K562 (cell line): ENCODE measurements at regions not wholly inside any gene's neighbourhood (a gene's known extent, or its start where the extent isn't known, plus 50 kb on each side); places are given as distances from the start of the nearest gene placed in this dataset.

Experiments
- ATAC-seq: fragments of 200-7000 bp; cut with Tn5 transposase; 3 replicates; pipeline ENCODE4 v1.9.1; 2020; ENCODE audit warnings: moderate library complexity
- BruUV-seq: library from RNA; stranded (reverse); fragments of 400-500 nt; replicated peaks from 2 replicates; lab custom pipeline; 2021; lab: Mats Ljungman, UMichigan
- CTCF ChIA-PET: fragments of 300-600 bp; formaldehyde crosslinking; extraction: SDS; loops from one replicate; lab custom pipeline; 2021; ENCODE audit warnings: low intra/inter-chr PET ratio; lab: Yijun Ruan, JAX
- POLR2A ChIA-PET: fragments of 300-600, 350-650 bp; sonication (Branson Sonifier 250); formaldehyde crosslinking; extraction: SDS; loops from one replicate; lab custom pipeline; 2021; ENCODE audit warnings: antibody characterized with exemption, inconsistent platforms; lab: Yijun Ruan, JAX
- DNase-seq, 4 experiments: peaks; one replicate each; pipeline versions ENCODE4 v3.0.0 to v3.0.0-alpha.2; 2011 to 2018; ENCODE audit warnings: low spot score in 3 of 4, mixed read lengths in 3 of 4; ENCODE audit errors: extremely low read depth in 1 of 4
- FAIRE-seq: peaks from 2 replicates; lab custom pipeline; 2011; peaks lifted over from hg19 to GRCh38; lab: Jason Lieb, UNC
- H2AFZ ChIP-seq: 2 replicates; pipeline ENCODE4 v1.6.0; 2011; ENCODE audit warnings: low read depth, low read length, control low read depth, inconsistent platforms
- H3K27ac ChIP-seq: fragments of 200-600 bp; 3 replicates; pipeline ENCODE4 v1.8.0; 2011; ENCODE audit warnings: low read depth, mild to moderate bottlenecking, control low read depth, inconsistent platforms, low read length, moderate library complexity, mixed read lengths; ENCODE audit errors: extremely low read depth
- H3K27me3 ChIP-seq, 2 experiments: fragments of 300-600 bp in 1 of 2; 2 replicates in 1 of 2; 3 replicates in 1 of 2; pipeline versions ENCODE4 v1.6.0 to v1.8.0; 2011; ENCODE audit warnings: inconsistent platforms in 2 of 2, low read length in 2 of 2, mild to moderate bottlenecking in 1 of 2, mixed read lengths in 1 of 2, moderate library complexity in 1 of 2; ENCODE audit not compliant: control insufficient read depth in 2 of 2, insufficient read depth in 2 of 2
- H3K36me3 ChIP-seq: fragments of 300-600 bp; 3 replicates; pipeline ENCODE4 v1.8.0; 2011; ENCODE audit warnings: mild to moderate bottlenecking, low read length, inconsistent platforms; ENCODE audit not compliant: control insufficient read depth, insufficient read depth
- H3K4me1 ChIP-seq, 2 experiments: fragments of 200-600 bp in 1 of 2; replicated peaks in 1 of 2; 2 replicates in 1 of 2; 3 replicates in 1 of 2; pipeline versions ENCODE4 v1.5.1 to v1.8.0; 2011; ENCODE audit warnings: inconsistent platforms in 2 of 2, low read length in 2 of 2, mild to moderate bottlenecking in 1 of 2, mixed read lengths in 1 of 2, moderate library complexity in 1 of 2; ENCODE audit not compliant: control insufficient read depth in 2 of 2, insufficient read depth in 2 of 2
- H3K4me2 ChIP-seq: 2 replicates; pipeline ENCODE4 v1.6.1; 2011; ENCODE audit warnings: low read length, control low read depth, inconsistent platforms, mixed read lengths; ENCODE audit not compliant: insufficient read depth
- H3K4me3 ChIP-seq: fragments of 200-600 bp; sonication (generic), shearing (Covaris generic); 2 replicates; pipeline ENCODE4 v1.5.1; 2016; ENCODE audit warnings: control low read depth, inconsistent platforms
- H3K79me2 ChIP-seq: fragments of 200-600 bp; 3 replicates; pipeline ENCODE4 v1.8.0; 2011; ENCODE audit warnings: low read length, inconsistent platforms; ENCODE audit not compliant: control insufficient read depth, insufficient read depth
- H3K9ac ChIP-seq, 2 experiments: 2 replicates each; pipeline versions ENCODE4 v1.6.0 to v1.6.1; 2011; ENCODE audit warnings: low read depth in 2 of 2, low read length in 2 of 2, control low read depth in 1 of 2, inconsistent platforms in 1 of 2, mild to moderate bottlenecking in 1 of 2, mixed read lengths in 1 of 2; ENCODE audit not compliant: insufficient read depth in 1 of 2
- H3K9me1 ChIP-seq: one replicate; pipeline ENCODE4 v1.6.0; 2011; ENCODE audit warnings: inconsistent platforms, mild to moderate bottlenecking, low read length, moderate library complexity; ENCODE audit not compliant: control insufficient read depth, insufficient read depth
- H3K9me3 ChIP-seq: replicated peaks from 2 replicates; pipeline ENCODE4 v1.5.1; 2011; ENCODE audit warnings: low read depth, low read length, inconsistent platforms; ENCODE audit not compliant: control insufficient read depth, insufficient read depth
- H4K20me1 ChIP-seq: replicated peaks from 2 replicates; pipeline ENCODE4 v1.6.1; 2011; ENCODE audit warnings: low read length, inconsistent platforms, mixed read lengths; ENCODE audit not compliant: control insufficient read depth, insufficient read depth
- ARID3B ChIP-seq: fragments of 250-450 bp; sonication (Bioruptor Pico); IDR thresholded peaks from 2 replicates; pipeline ENCODE4 v1.4.0; 2020; ENCODE audit warnings: borderline replicate concordance
- BDP1 ChIP-seq: IDR thresholded peaks from 3 replicates; pipeline ENCODE4 v1.6.1; 2011; ENCODE audit not compliant: insufficient read length, insufficient read depth
- BRCA1 ChIP-seq, 2 experiments: fragments of 450-650 bp in 1 of 2; sonication (generic) in 1 of 2; formaldehyde crosslinking in 1 of 2; IDR thresholded peaks; 2 replicates each; pipeline versions ENCODE4 v1.5.0 to v1.6.1; 2017 to 2020; ENCODE audit warnings: mild to moderate bottlenecking in 1 of 2, missing genetic modification reagents in 1 of 2
- MCM2 ChIP-seq: fragments of 450-650 bp; IDR thresholded peaks from 2 replicates; pipeline ENCODE4 v1.6.1; 2017; ENCODE audit warnings: low read depth, mild to moderate bottlenecking
- POLR2B ChIP-seq: fragments of 450-650 bp; IDR thresholded peaks from 2 replicates; pipeline ENCODE4 v1.6.1; 2018; ENCODE audit warnings: low read depth; ENCODE audit not compliant: partially characterized antibody
- SMAD2 ChIP-seq: fragments of 150-350 bp; IDR thresholded peaks from 2 replicates; pipeline ENCODE4 v1.6.1; 2014; ENCODE audit warnings: low read depth, mild to moderate bottlenecking, low read length
- ZFP36 ChIP-seq: fragments of 150-350 bp; IDR thresholded peaks from 2 replicates; pipeline ENCODE4 v1.6.1; 2018; ENCODE audit warnings: low read length, low read depth; ENCODE audit not compliant: partially characterized antibody
- ZNF277 ChIP-seq: fragments of 250-450 bp; sonication (Bioruptor Pico); IDR thresholded peaks from 2 replicates; pipeline ENCODE4 v1.8.0; 2022; ENCODE audit warnings: inconsistent platforms, mild to moderate bottlenecking, moderate library complexity, borderline replicate concordance
- WGBS: fragments of 100-300 bp; shearing (Covaris generic); methylation state at CpG from one replicate; pipeline ENCODE4 v1.1.6; 2016; ENCODE audit warnings: low coverage, mixed read lengths; ENCODE audit not compliant: insufficient coverage; ENCODE audit errors: missing lambda C conversion rate; 5-methylcytosine and 5-hydroxymethylcytosine counted together
- in situ Hi-C: fragments of 300-500 bp; cut with MboI; formaldehyde crosslinking; loops from 4 replicates; pipeline ENCODE4 v1.15.0; 2018; ENCODE audit warnings: inconsistent platforms, mixed read lengths
- intact Hi-C: fragments of 100-400 bp; cut with micrococcal nuclease; formaldehyde crosslinking; loops from 2 replicates; pipeline ENCODE4 v1.14.2; 2022

- TF ChIP-seq ZNF277 (CRISPR knock-in tag), result no peak
- no peak for TF ChIP-seq BDP1
- TF ChIP-seq SMAD2, result no peak
- TF ChIP-seq BRCA1 (IDR thresholded peaks at IDR 0.05), result no peak
- no peak for TF ChIP-seq BRCA1 (CRISPR knock-in tag; IDR thresholded peaks at IDR 0.05)
- TF ChIP-seq MCM2, result no peak
Measured at GRCh38 chr2:200138391-200139124, 167.9 kb upstream of the SPATS2L start (continued).

- Histone ChIP-seq H3K9ac (no peak overlapping the region), H3K79me2 (no peaks in the 10 kb centered on the region), H4K20me1 (no peaks in the 10 kb centered on the region), H3K36me3 (no peaks in the 10 kb centered on the region), H3K4me2 (no peak overlapping the region), H3K27me3 (no peaks in the 10 kb centered on the region), H3K9me3 (no peaks in the 10 kb centered on the region; the same call in 1 of the 2 replicates), H3K4me3 (no peak overlapping the region), H2AFZ (no peak overlapping the region), H3K27ac (no peak overlapping the region), H3K4me1 (no peaks in the 10 kb centered on the region), H3K9me1 (no peaks in the 10 kb centered on the region)
- CTCF ChIA-PET, result no interaction called here
- DNase-seq (no peak), ATAC-seq (no peak), FAIRE-seq (no peak)
- WGBS, result 50% methylated on average over 2 of the region's 2 CpGs
- in situ Hi-C loops (no loop called here), intact Hi-C loops (no loop called here)
- no TSS peak for BruUV-seq
- POLR2A ChIA-PET, result no interaction called here
- peak; percentile 24 for TF ChIP-seq ZFP36
- TF ChIP-seq ARID3B (CRISPR knock-in tag), result no peak
- TF ChIP-seq POLR2B, result no peak
Measured at GRCh38 chr2:200144571-200144970, 161.9 kb upstream of the SPATS2L start.
